A549 (cell line): ENCODE measurements at regions not wholly inside any gene's neighbourhood (a gene's known extent, or its start where the extent isn't known, plus 50 kb on each side); places are given as distances from the start of the nearest gene placed in this dataset.

Source experiments
- ATAC-seq, 2 experiments: fragments of 200-7000 bp in 1 of 2; fragments of >200 bp in 1 of 2; cut with Nextera tagmentation in 1 of 2; cut with Tn5 transposase in 1 of 2; 3 replicates each; pipeline versions ENCODE4 v1.8.0 to v1.9.1; 2018 to 2020; ENCODE audit warnings: mild to moderate bottlenecking in 1 of 2, moderate library complexity in 1 of 2
- CTCF ChIA-PET: fragments of 300-600 bp; sonication (Branson Sonifier 250); formaldehyde crosslinking; extraction: SDS; loops from one replicate; lab custom pipeline; 2021; ENCODE audit warnings: antibody characterized with exemption, inconsistent platforms; lab: Yijun Ruan, JAX
- POLR2A ChIA-PET: fragments of 350-600 bp; formaldehyde crosslinking; extraction: SDS; loops from one replicate; lab custom pipeline; 2021; ENCODE audit warnings: antibody characterized with exemption, inconsistent platforms; lab: Yijun Ruan, JAX
- DNase-seq, 2 experiments: peaks; one replicate each; pipeline versions ENCODE4 v3.0.0 to v3.0.0-alpha.2; 2011 to 2016; ENCODE audit warnings: low read depth in 1 of 2, low spot score in 1 of 2
- FAIRE-seq: peaks from 2 replicates; lab custom pipeline; 2011; peaks lifted over from hg19 to GRCh38; lab: Jason Lieb, UNC
- H3K27ac ChIP-seq, 2 experiments: fragments of >200 bp; sonication (Bioruptor Twin); formaldehyde crosslinking; 3 replicates each; pipeline ENCODE4 v1.5.1; 2016 to 2017
- H3K4me1 ChIP-seq: fragments of >200 bp; sonication (Bioruptor Twin); formaldehyde crosslinking; 3 replicates; pipeline ENCODE4 v1.6.1; 2016
- H3K4me2 ChIP-seq: fragments of >200 bp; sonication (Bioruptor Twin); formaldehyde crosslinking; 3 replicates; pipeline ENCODE4 v1.6.1; 2016
- H3K4me3 ChIP-seq: fragments of >200 bp; sonication (Bioruptor Twin); formaldehyde crosslinking; 3 replicates; pipeline ENCODE4 v1.5.1; 2016
- H3K9me3 ChIP-seq: fragments of >200 bp; sonication (Bioruptor Twin); formaldehyde crosslinking; 3 replicates; pipeline ENCODE4 v1.6.1; 2016
- BHLHE40 ChIP-seq: IDR thresholded peaks from 2 replicates; pipeline ENCODE4 v1.6.1; 2012; ENCODE audit warnings: low read depth, low read length, inconsistent platforms
- CBX2 ChIP-seq: fragments of 200-600 bp; sonication (generic); IDR thresholded peaks from 2 replicates; pipeline ENCODE4 v1.6.1; 2016; ENCODE audit warnings: low read depth, mild to moderate bottlenecking, borderline replicate concordance
- CHD2 ChIP-seq: fragments of 150-350 bp; IDR thresholded peaks from 2 replicates; pipeline ENCODE4 v1.6.1; 2014; ENCODE audit warnings: low read length; ENCODE audit not compliant: partially characterized antibody
- E2F6 ChIP-seq: IDR thresholded peaks from 2 replicates; pipeline ENCODE4 v1.6.1; 2012; ENCODE audit warnings: low read depth, borderline replicate concordance
- EHF ChIP-seq: fragments of 250-450 bp; sonication (Bioruptor Pico); IDR thresholded peaks from 2 replicates; pipeline ENCODE4 v1.5.0; 2020; ENCODE audit warnings: mild to moderate bottlenecking
- HDAC2 ChIP-seq: fragments of 200-600 bp; sonication (generic); IDR thresholded peaks from 2 replicates; pipeline ENCODE4 v1.6.1; 2016
- HES2 ChIP-seq: fragments of >200 bp; sonication (Bioruptor Twin); formaldehyde crosslinking; IDR thresholded peaks from 2 replicates; pipeline ENCODE4 v1.6.1; 2016
- HEYL ChIP-seq: fragments of 250-450 bp; sonication (Bioruptor Pico); IDR thresholded peaks from 2 replicates; pipeline ENCODE4 v1.8.0; 2021; ENCODE audit warnings: mild to moderate bottlenecking, moderate library complexity
- HOXA7 ChIP-seq: fragments of 250-450 bp; sonication (Bioruptor Pico); IDR thresholded peaks from 2 replicates; pipeline ENCODE4 v1.5.0; 2020; ENCODE audit warnings: mild to moderate bottlenecking, moderate library complexity
- KDM5A ChIP-seq: fragments of 200-600 bp; sonication (generic); IDR thresholded peaks from 2 replicates; pipeline ENCODE4 v1.6.1; 2016; ENCODE audit warnings: antibody characterized with exemption, mild to moderate bottlenecking
- MAFK ChIP-seq: fragments of 450-650 bp; IDR thresholded peaks from 2 replicates; pipeline ENCODE4 v1.6.1; 2014; ENCODE audit not compliant: partially characterized antibody
- MYC ChIP-seq: IDR thresholded peaks from 2 replicates; pipeline ENCODE4 v1.6.1; 2012; ENCODE audit warnings: mild to moderate bottlenecking, inconsistent platforms, low read length, improper control_type of control experiment, borderline replicate concordance
- NR3C1 ChIP-seq: fragments of >200 bp; sonication (Bioruptor Twin); formaldehyde crosslinking; IDR thresholded peaks from 3 replicates; pipeline ENCODE4 v1.6.1; 2017
- PBX3 ChIP-seq: IDR thresholded peaks from 2 replicates; pipeline ENCODE4 v1.6.1; 2012
- POLR2A ChIP-seq: IDR thresholded peaks from 2 replicates; pipeline ENCODE4 v1.6.1; 2012; ENCODE audit warnings: mild to moderate bottlenecking, low read length
- POLR2AphosphoS2 ChIP-seq: conservative IDR thresholded peaks from 2 replicates; pipeline ENCODE4 v1.6.1; 2012; ENCODE audit warnings: low read length, improper control_type of control experiment, inconsistent platforms
- RFX5 ChIP-seq: fragments of 450-650 bp; IDR thresholded peaks from 2 replicates; pipeline ENCODE4 v1.7.1; 2014; ENCODE audit warnings: antibody characterized with exemption, mild to moderate bottlenecking, moderate library complexity
- TFCP2L1 ChIP-seq: fragments of 250-450 bp; sonication (Bioruptor Pico); IDR thresholded peaks from 2 replicates; pipeline ENCODE4 v1.5.0; 2021; ENCODE audit warnings: mild to moderate bottlenecking
- USF2 ChIP-seq: fragments of 450-650 bp; IDR thresholded peaks from 2 replicates; pipeline ENCODE4 v1.6.1; 2014; ENCODE audit warnings: antibody characterized with exemption
- ZC3H11A ChIP-seq: fragments of 450-650 bp; IDR thresholded peaks from 2 replicates; pipeline ENCODE4 v1.6.1; 2014; ENCODE audit warnings: antibody characterized with exemption, mild to moderate bottlenecking
- ZSCAN20 ChIP-seq: fragments of 250-450 bp; sonication (Bioruptor Pico); IDR thresholded peaks from 2 replicates; pipeline ENCODE4 v1.8.0; 2022; ENCODE audit warnings: mild to moderate bottlenecking, moderate library complexity
- WGBS: methylation state at CpG from one replicate; pipeline ENCODE4 v1.1.6; 2017; ENCODE audit errors: missing lambda C conversion rate; 5-methylcytosine and 5-hydroxymethylcytosine counted together
- TF ChIP-seq, protein P1 (sequence below): fragments of 250-450 bp; sonication (Bioruptor Pico); IDR thresholded peaks from 2 replicates; pipeline ENCODE4 v1.5.0; 2020; ENCODE audit warnings: low read depth, mild to moderate bottlenecking, moderate library complexity
- TF ChIP-seq, protein P2 (sequence below): fragments of 250-450 bp; sonication (Bioruptor Pico); IDR thresholded peaks from 2 replicates; pipeline ENCODE4 v1.5.0; 2021; ENCODE audit warnings: mild to moderate bottlenecking, moderate library complexity, borderline replicate concordance
- TF ChIP-seq, protein P3 (sequence below): fragments of 200-600 bp; sonication (generic); IDR thresholded peaks from 2 replicates; pipeline ENCODE4 v1.6.1; 2016; ENCODE audit warnings: antibody characterized with exemption, mild to moderate bottlenecking, moderate library complexity

- no peak for ATAC-seq
- Histone ChIP-seq H3K4me1 (no peaks in the 10 kb centered on the region), H3K9me3 (no peaks in the 10 kb centered on the region), H3K4me2 (no peak overlapping the region), H3K4me3 (no peak overlapping the region), H3K27ac (no peak overlapping the region)
- no peak for TF ChIP-seq TFCP2L1 (CRISPR knock-in tag)
- TF ChIP-seq PBX3, result no peak
- TF ChIP-seq MAFK, result no peak
- no peak for TF ChIP-seq NR3C1
- TF ChIP-seq EHF (CRISPR knock-in tag), result no peak
- no peak for TF ChIP-seq CHD2
- TF ChIP-seq HDAC2, result no peak
- TF ChIP-seq MYC, result no peak
- TF ChIP-seq CBX2, result no peak
- TF ChIP-seq POLR2AphosphoS2, result no peak
- TF ChIP-seq ZC3H11A, result no peak
- TF ChIP-seq BHLHE40, result no peak
- TF ChIP-seq ZSCAN20 (CRISPR knock-in tag), result no peak
- no peak for FAIRE-seq
- DNase-seq, result no peak
- POLR2A ChIA-PET, result no interaction called here
- CTCF ChIA-PET, result interaction anchor here (0.7 kb wide), 1 partner anchor 289 kb away, joined by 3 read pairs; no protein-coding TSS in a partner anchor
- WGBS, result 9% methylated on average over 1 of the region's 1 CpG
These were observed 200.9 kb upstream of the DTNA start for GRCh38 chr18:34509163-34509562.

DNA sequence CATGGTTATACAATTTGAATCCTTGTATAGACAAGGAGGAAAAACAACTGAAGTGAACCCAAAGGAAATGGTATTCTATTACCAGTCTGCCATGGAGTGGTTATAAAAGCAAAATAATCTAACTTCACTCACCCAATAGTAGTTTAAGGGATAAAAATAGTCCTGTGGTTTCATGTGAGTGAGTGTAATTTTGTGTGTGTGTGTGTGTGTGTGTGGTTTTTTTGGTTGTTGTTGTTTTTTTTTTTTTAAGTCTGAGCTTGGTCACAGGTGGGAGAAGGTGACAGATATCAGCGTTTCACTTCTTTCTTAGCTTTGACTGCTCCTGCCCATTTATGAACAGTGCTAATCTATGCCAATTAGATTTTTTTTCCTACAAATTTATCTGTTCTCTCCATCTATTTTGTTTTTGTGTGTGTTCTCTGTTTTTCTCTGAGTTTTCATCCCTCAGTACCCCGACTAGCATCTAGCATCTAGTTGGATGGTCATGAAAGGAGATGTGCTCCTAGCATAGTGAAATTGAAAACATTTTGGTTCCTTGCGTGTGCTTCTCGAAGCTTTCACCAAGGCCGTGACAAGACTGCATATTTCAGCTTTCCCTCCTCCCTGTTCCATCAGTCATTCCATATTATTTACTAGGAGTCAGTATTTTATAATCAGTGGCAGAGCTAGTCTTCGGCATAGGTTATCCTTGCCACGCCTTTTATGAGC is 200.1 kb upstream of the DTNA start:
- no peak overlapping the region for H3K4me3 ChIP-seq
- WGBS, result 4% methylated on average over 7 of the region's 7 CpGs
- ATAC-seq (no peak), FAIRE-seq (no peak), DNase-seq (no peak)
- no peaks in the 10 kb centered on the region for H3K4me1 ChIP-seq
- ChIA-PET POLR2A (no interaction called here), CTCF (no interaction called here)
- no peak overlapping the region for H3K4me2 ChIP-seq
- no peak overlapping the region for H3K27ac ChIP-seq
- no peaks in the 10 kb centered on the region for H3K9me3 ChIP-seq
- TF ChIP-seq POLR2A (no peak), KDM5A (no peak), RFX5 (no peak), CBX2 (no peak), HOXA7 (CRISPR knock-in tag) (no peak), MYC (no peak), HES2 (no peak), POLR2AphosphoS2 (no peak), E2F6 (no peak), USF2 (no peak), HEYL (CRISPR knock-in tag) (no peak)
- TF ChIP-seq, protein P1, sequence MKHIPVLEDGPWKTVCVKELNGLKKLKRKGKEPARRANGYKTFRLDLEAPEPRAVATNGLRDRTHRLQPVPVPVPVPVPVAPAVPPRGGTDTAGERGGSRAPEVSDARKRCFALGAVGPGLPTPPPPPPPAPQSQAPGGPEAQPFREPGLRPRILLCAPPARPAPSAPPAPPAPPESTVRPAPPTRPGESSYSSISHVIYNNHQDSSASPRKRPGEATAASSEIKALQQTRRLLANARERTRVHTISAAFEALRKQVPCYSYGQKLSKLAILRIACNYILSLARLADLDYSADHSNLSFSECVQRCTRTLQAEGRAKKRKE (CRISPR knock-in tag), result no peak
- TF ChIP-seq, protein P2, sequence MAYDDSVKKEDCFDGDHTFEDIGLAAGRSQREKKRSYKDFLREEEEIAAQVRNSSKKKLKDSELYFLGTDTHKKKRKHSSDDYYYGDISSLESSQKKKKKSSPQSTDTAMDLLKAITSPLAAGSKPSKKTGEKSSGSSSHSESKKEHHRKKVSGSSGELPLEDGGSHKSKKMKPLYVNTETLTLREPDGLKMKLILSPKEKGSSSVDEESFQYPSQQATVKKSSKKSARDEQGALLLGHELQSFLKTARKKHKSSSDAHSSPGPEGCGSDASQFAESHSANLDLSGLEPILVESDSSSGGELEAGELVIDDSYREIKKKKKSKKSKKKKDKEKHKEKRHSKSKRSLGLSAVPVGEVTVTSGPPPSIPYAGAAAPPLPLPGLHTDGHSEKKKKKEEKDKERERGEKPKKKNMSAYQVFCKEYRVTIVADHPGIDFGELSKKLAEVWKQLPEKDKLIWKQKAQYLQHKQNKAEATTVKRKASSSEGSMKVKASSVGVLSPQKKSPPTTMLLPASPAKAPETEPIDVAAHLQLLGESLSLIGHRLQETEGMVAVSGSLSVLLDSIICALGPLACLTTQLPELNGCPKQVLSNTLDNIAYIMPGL, result no peak
- TF ChIP-seq, protein P3, sequence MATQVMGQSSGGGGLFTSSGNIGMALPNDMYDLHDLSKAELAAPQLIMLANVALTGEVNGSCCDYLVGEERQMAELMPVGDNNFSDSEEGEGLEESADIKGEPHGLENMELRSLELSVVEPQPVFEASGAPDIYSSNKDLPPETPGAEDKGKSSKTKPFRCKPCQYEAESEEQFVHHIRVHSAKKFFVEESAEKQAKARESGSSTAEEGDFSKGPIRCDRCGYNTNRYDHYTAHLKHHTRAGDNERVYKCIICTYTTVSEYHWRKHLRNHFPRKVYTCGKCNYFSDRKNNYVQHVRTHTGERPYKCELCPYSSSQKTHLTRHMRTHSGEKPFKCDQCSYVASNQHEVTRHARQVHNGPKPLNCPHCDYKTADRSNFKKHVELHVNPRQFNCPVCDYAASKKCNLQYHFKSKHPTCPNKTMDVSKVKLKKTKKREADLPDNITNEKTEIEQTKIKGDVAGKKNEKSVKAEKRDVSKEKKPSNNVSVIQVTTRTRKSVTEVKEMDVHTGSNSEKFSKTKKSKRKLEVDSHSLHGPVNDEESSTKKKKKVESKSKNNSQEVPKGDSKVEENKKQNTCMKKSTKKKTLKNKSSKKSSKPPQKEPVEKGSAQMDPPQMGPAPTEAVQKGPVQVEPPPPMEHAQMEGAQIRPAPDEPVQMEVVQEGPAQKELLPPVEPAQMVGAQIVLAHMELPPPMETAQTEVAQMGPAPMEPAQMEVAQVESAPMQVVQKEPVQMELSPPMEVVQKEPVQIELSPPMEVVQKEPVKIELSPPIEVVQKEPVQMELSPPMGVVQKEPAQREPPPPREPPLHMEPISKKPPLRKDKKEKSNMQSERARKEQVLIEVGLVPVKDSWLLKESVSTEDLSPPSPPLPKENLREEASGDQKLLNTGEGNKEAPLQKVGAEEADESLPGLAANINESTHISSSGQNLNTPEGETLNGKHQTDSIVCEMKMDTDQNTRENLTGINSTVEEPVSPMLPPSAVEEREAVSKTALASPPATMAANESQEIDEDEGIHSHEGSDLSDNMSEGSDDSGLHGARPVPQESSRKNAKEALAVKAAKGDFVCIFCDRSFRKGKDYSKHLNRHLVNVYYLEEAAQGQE, result no peak
